GM21619 (cell line): ENCODE measurements at regions not wholly inside any gene's neighbourhood (a gene's known extent, or its start where the extent isn't known, plus 50 kb on each side); places are given as distances from the start of the nearest gene placed in this dataset.

Experiments
- ATAC-seq: cut with Tn5 transposase; IDR thresholded peaks from one replicate; pipeline ENCODE4 v1.9.1; 2021; ENCODE audit not compliant: unreplicated experiment

GRCh38 chr12:92206011-92206410 is 60.4 kb upstream of the BTG1 start:
- ATAC-seq: no peak

DNA sequence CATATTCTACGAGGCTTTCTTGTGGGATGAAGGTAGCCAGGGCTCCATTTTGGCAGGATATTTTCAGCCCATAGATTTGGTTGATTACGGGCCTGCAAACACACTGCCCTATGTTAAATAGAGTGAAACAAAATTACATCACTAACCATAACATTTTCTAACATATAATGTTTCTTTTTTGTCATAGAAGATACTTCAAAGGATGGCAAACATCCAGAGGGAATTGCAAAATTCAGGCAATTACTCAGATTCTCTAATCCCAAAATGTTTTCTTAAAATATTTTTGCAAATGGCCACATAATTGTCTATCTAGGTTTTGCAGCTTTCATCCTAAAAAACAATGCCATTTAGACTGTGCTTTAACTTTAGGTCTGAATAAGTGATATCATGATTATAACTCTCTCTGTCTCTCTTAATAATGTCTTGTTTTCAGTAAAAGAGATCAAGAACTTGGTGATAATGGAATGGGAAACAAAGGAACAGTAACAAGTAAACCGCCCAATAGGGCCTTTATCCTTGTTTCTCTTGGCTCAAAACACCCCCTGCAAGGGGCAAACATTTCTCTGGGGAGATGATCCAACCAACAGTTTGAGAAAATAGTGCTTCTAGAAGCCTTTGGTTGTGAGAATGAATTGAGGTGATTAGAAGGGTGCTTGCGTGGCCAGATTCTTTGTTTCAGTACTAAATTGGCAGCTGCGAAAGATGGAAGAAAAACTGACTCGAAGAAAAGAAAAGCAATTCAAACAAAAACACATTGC is 54.4 kb upstream of the BTG1 start:
- ATAC-seq: no peak

GRCh38 chr12:92197815-92198214 is 52.2 kb upstream of the BTG1 start:
- ATAC-seq: no peak

DNA sequence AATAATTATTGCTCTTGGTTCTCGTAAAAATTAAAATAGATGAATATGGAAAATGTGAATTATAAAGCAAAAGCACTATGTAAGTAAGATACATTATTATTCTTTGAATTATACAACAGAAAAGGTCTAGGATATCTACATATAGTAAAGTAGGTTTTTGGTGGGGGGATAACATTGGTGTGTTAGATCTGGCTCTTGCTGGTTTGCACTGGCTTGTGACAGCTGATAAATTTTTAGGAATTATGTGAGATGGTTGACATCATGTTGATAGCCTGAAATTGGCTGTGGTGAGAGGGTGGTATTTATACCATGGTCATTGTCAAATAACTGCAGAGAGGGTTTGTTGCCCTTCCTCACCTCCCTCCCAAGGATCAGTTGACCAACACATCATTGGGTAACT is 50.7 kb upstream of the BTG1 start:
- ATAC-seq: no peak
